Rectal smooth muscle tissue (tissue), 1 donor: ENCODE measurements at regions not wholly inside any gene's neighbourhood (a gene's known extent, or its start where the extent isn't known, plus 50 kb on each side); places are given as distances from the start of the nearest gene placed in this dataset.
"Not testable (repeated sequence)": the region's sequence is repeated elsewhere in the genome, so short reads cannot be mapped to it uniquely, and the experiment has no call there.

Source experiments
- H3K27ac ChIP-seq: one replicate; pipeline ENCODE4 v1.7.0; 2013; ENCODE audit warnings: low read depth, low read length, inconsistent platforms
- H3K27me3 ChIP-seq: one replicate; pipeline ENCODE4 v1.7.0; 2013; ENCODE audit warnings: low read length; ENCODE audit not compliant: control insufficient read depth, insufficient read depth
- H3K36me3 ChIP-seq: one replicate; pipeline ENCODE4 v1.7.0; 2013; ENCODE audit warnings: low read length; ENCODE audit not compliant: control insufficient read depth, insufficient read depth
- H3K4me1 ChIP-seq: one replicate; pipeline ENCODE4 v1.7.0; 2013; ENCODE audit warnings: low read length; ENCODE audit not compliant: control insufficient read depth, insufficient read depth
- H3K4me3 ChIP-seq: one replicate; pipeline ENCODE4 v1.7.0; 2013; ENCODE audit warnings: low read length
- H3K9ac ChIP-seq: one replicate; pipeline ENCODE4 v1.7.0; 2013; ENCODE audit warnings: low read length

DNA sequence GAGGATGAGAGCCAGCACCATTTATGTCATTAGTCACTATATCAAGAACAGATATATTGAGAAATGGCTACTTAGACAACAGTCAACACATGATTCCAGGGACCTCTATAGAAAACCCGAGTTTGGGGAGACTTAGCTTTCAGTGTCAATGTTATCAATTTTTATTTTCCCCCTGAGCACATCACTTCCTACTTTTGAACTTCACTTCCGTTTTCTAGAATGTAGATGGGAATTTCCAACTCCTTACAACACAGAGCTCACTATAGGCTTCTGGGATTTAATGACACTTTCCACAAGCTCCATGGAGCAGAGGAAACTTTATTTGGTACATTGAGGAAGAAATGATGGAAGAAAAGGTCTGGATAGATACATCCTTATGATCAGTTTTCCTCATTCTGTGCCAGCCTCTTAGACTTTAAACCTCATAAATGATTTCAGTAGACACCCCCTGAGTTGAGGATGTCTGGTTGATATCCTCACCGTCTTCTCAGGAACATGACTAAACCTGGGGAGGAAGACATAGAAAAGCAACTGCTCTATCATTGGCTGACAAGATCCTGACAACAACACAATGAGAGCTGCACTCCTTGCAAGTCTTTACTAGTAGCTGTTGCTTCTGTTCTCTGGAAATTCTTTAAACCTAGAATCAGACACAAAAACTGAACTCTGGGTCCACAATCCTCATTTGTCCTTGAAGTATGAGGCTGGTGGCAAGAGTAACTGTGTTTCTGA lies 449.4 kb upstream of the OR4E1 start:
- no peak overlapping the region for H3K27ac ChIP-seq
- no peaks in the 10 kb centered on the region for H3K36me3 ChIP-seq
- H3K9ac ChIP-seq, result no peak overlapping the region
- no peak overlapping the region for H3K4me3 ChIP-seq
- H3K4me1 ChIP-seq, result no peaks in the 10 kb centered on the region
- no peaks in the 10 kb centered on the region for H3K27me3 ChIP-seq

DNA sequence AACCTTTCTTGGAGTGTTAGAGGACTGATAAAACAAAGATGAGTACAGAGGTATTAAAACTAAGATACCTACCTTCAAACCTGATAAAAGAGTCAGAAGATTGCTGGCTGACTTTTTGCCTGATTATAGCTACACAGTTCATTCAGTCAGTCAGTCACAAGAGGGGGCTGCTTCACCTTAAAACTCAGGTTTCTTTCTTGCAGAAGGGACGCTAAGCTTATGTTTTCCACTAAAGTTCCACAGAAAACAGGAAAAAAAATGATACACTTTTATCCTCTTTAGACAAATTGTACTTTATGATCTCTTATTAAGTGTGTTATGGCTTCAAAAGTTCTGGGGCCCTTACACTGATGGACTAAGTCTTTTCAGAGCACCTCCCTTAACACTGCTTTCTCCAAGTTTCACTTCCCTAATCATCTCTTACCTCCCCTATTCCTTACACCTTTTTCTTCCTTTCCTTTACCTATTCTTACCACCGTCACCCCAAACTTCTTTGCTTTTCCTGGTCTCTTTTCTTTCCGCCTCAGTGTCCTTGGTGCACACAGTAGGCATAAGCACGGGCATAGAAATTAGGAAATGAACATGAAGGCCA lies 448.7 kb upstream of the OR4E1 start:
- Histone ChIP-seq H3K27ac (no peak overlapping the region), H3K4me1 (no peaks in the 10 kb centered on the region), H3K27me3 (no peaks in the 10 kb centered on the region), H3K9ac (no peak overlapping the region), H3K36me3 (no peaks in the 10 kb centered on the region), H3K4me3 (no peak overlapping the region)

DNA sequence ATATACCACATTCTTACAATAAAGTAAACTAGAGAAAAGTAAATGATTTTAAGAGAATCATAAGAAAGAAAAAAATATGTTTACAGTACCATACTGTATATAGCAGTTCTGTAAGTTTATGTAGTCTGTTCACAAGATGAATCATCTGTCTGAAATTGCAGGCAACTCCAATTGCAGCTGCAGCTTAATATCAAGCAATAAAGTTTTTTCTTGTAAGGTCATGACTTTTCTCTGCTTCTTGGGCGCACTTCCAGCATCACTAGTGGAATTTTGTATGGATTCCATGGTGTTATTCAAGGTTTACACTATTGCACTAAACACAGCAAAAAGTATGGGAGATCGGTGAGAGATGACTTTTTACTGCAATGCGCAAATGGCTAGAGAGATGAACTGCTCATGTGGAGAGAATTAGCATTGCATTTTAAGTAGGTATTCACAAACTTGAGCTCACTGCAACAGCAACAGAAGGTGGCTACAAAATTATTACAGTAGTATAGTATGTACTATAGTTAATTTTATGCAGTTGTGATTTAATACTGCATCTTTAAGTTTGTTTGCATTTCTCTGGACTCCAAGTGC lies 445.4 kb upstream of the OR4E1 start:
- Histone ChIP-seq H3K27ac (no peak overlapping the region), H3K36me3 (no peaks in the 10 kb centered on the region), H3K4me3 (no peak overlapping the region), H3K9ac (no peak overlapping the region), H3K27me3 (no peaks in the 10 kb centered on the region), H3K4me1 (no peaks in the 10 kb centered on the region)

DNA sequence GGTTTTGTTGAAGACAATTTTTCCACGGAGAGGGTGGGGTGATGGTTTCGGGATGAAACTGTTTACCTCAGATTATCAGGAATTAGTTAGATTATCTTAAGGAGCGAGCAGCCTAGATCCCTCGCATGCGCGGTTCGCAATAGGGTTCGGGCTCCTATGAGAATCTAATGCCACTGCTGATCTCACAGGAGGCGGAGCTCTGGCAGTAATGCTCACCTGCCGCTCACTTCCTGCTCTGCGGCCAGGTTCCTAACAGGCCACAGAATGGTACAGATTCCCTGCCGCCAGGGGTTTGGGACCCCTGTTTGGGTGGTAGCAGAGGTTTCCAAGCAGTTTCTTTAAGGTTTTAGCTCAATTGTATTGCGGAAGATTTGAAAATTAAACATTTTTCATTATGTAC lies 439.8 kb upstream of the OR4E1 start:
- Histone ChIP-seq H3K9ac (no peak overlapping the region), H3K27ac (no peak overlapping the region), H3K27me3 (no peaks in the 10 kb centered on the region), H3K36me3 (no peaks in the 10 kb centered on the region), H3K4me3 (no peak overlapping the region), H3K4me1 (no peaks in the 10 kb centered on the region)

DNA sequence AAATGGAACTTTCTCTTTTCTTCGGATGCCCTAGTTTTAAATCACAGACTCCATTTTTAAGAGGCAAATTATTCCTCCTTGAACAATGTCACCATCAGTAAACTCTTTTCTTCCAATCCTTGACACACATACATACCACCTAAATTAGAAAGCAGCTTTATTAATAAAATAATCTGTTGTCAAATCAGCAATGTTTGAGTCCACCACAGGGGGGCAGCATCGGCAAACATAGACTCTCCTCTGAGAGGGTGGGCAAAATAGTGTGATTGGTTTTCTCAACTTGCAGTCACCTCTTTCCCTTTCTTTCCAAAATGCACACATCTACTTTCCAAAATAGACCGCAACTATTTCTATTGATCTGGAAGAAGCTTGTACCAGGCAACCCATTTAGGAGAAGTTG lies 438.4 kb upstream of the OR4E1 start:
- H3K9ac ChIP-seq, result no peak overlapping the region
- H3K4me1 ChIP-seq, result no peaks in the 10 kb centered on the region
- H3K4me3 ChIP-seq, result no peak overlapping the region
- no peaks in the 10 kb centered on the region for H3K36me3 ChIP-seq
- no peaks in the 10 kb centered on the region for H3K27me3 ChIP-seq
- H3K27ac ChIP-seq, result no peak overlapping the region

DNA sequence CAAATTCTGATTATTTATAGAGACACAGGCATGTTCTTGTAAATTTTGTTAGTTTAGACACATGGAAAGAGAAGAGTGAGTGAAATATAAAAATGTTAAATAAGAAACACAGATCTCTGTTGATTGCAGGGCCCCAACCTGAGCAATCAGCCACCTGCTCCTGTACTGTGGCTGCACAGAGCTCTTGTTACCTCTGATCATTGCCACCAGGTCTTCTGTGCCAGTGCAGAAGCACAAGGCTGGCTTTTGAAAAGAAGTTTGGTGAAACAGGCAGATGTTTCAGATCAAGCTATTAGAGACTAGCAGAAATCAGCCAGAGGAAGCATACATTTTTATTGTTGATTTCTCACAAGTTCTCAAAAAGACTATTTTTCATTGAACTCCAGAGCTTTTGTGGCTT lies 434.1 kb upstream of the OR4E1 start:
- Histone ChIP-seq H3K4me1 (no peaks in the 10 kb centered on the region), H3K4me3 (no peak overlapping the region), H3K9ac (no peak overlapping the region), H3K27ac (no peak overlapping the region), H3K36me3 (no peaks in the 10 kb centered on the region), H3K27me3 (no peaks in the 10 kb centered on the region)

DNA sequence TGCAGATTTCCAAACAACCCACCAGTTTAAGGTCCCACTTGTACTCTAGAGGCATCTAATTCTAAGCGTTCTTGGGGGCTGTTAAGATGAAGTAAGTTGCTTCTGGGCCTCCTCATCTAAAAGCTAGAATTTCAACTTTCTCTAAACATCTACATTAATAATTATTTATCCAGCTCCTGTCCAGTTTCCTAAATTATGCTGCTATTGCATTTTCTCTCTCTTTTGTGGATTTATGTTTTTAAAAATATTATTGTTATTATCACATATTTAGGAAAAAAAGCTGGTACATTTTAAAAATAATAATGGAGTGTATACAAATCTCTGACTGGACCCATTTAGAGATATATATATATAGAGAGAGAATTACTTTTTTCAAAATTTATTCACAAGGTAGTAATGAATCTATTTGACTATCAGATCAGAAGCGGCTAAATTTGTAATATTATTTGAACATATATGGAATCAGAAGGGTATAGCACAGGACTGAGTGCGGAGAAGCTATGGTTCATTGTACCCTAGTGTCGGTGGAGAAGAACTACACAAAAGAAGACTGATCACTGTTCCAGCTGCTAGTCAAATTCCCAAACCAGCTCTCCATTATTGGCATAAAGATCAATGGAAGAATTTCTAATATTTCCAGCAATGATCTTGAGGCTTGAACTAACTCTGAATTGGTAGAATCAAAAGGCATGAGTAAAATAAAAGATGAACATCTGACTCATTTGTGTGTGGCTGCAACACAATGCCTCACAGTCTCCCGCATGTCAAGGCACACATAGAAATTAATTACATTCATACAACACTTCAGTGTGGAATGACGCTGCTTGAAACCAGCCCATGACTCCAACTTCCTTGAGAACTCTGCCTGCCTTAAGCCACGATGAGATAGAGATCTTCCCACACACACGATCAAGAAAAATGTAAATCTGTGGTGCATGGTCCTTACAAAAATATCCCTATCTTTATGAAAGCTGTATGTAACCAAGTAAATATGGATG lies 433.4 kb upstream of the OR4E1 start:
- no peaks in the 10 kb centered on the region for H3K4me1 ChIP-seq
- no peak overlapping the region for H3K9ac ChIP-seq
- H3K27me3 ChIP-seq, result no peaks in the 10 kb centered on the region
- no peak overlapping the region for H3K4me3 ChIP-seq
- H3K36me3 ChIP-seq, result no peaks in the 10 kb centered on the region
- H3K27ac ChIP-seq, result no peak overlapping the region

DNA sequence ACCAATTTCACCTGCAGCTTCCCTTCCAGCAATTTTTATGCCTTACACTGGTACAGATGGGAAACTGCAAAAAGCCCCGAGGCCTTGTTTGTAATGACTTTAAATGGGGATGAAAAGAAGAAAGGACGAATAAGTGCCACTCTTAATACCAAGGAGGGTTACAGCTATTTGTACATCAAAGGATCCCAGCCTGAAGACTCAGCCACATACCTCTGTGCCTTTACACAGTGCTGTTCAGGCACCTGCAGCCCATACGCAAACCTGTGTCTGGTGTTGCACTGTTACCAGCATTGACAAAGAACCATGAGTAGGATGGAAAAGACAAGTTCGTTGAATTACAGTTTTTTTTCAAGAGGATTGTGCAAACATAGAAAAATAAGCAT lies 432.0 kb upstream of the OR4E1 start:
- H3K27me3 ChIP-seq, result no peaks in the 10 kb centered on the region

DNA sequence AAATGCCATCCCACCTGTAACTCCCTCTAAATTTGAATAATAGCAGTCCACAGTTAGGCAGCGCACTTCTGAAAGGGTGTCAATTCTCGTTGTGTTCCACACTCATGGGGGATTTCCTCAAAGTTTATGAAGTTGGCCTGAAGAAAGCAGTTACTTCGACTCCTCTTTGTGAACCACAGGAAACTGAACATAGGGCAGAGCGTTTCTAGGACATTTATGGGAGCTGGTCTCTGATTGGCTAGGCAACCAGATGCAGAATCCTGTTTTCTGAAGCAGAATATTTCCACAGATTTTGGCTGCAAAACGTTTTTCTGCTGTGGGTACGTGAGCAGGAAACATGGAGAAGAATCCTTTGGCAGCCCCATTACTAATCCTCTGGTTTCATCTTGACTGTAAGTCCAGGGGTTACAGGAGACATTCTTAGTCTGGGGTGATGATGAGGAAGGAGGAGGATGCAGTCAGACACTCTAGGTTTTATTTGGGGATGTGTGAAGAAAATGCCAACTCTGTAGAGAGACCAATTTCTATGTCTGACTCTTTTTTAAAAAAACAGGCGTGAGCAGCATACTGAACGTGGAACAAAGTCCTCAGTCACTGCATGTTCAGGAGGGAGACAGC lies 431.5 kb upstream of the OR4E1 start:
- Histone ChIP-seq H3K27ac (no peak overlapping the region), H3K4me1 (no peaks in the 10 kb centered on the region), H3K36me3 (no peaks in the 10 kb centered on the region), H3K27me3 (no peaks in the 10 kb centered on the region), H3K9ac (no peak overlapping the region), H3K4me3 (no peak overlapping the region)

More for the DNA sequence above, 432.0 kb upstream of the OR4E1 start:
- Histone ChIP-seq H3K4me1 (no peaks in the 10 kb centered on the region), H3K36me3 (no peaks in the 10 kb centered on the region), H3K4me3 (no peak overlapping the region), H3K9ac (no peak overlapping the region), H3K27ac (no peak overlapping the region)

DNA sequence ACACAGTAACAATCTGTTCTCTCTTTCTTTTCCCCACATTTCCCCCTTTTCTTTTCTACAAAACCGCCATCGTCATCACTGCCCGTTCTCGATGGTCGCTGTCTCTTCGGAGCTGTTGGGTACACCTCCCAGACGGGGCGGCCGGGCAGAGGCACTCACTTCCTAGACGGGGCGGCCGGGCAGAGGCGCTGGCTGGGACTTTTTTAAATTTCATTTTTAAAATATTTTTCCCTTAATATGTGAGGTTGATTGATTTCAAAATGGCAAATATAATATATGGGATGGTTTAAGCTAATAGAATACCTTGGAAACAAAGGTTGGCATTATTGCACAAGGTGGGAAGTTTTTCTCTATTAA lies 427.1 kb upstream of the OR4E1 start:
- H3K27ac ChIP-seq, H3K36me3 ChIP-seq, H3K27me3 ChIP-seq, H3K4me1 ChIP-seq, H3K9ac ChIP-seq, H3K4me3 ChIP-seq: not testable (repeated sequence)

DNA sequence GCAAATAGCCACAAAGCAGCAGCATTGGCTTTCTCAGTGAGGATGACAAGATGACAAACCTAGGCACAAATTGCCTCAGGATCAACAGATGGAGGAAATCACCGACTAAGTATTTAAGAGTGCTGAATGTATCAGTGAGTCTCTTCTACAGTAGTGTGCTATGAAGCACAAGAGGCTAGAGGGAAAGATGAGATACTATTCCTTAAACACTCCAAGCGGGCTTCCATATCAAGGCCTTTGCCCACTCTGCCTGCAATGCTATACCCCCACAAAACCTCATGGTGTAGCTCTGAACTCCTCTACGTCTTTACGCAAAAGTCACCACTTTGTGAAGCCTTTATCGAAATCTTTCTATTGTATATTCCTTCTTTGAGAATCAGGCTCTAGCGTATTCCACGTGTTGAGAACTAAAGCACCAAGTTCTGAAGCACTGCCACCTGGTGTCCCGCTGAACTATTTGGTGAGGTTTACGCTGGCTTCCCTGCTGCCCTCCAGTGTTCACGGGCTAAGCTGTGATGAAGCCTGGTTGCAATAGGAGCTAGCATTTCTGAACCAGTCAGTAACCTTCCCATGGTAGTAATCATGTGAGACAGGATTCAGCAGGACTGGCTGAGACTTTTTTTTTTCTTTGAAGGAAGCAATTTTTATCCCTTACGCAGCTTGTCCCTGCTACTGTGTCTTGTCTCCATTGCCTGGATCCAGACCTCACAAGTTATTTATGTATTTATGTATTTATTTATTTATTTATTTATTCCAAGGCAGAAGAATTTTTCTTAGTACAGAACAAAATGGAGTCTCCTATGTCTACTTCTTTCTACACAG lies 426.5 kb upstream of the OR4E1 start:
- H3K36me3 ChIP-seq, result no peaks in the 10 kb centered on the region
- no peak overlapping the region for H3K4me3 ChIP-seq
- H3K27ac ChIP-seq, result no peak overlapping the region
- H3K9ac ChIP-seq, result no peak overlapping the region
- H3K4me1 ChIP-seq, result peaks cover 7% of the 10 kb centered on the region
- no peaks in the 10 kb centered on the region for H3K27me3 ChIP-seq
